HCT116 (cell line): ENCODE measurements at regions not wholly inside any gene's neighbourhood (a gene's known extent, or its start where the extent isn't known, plus 50 kb on each side); places are given as distances from the start of the nearest gene placed in this dataset.

Experiments used
- CEBPB ChIP-seq: IDR thresholded peaks from 2 replicates; pipeline ENCODE4 v1.6.1; 2012; ENCODE audit warnings: low read depth
- CTCF ChIP-seq, 3 experiments: fragments of 200-600 bp in 1 of 3; sonication (generic) in 1 of 3; IDR thresholded peaks in 2 of 3; conservative IDR thresholded peaks in 1 of 3; 2 replicates each; pipeline ENCODE4 v1.5.1; 2012 to 2017; ENCODE audit warnings: low read depth in 2 of 3, low read length in 2 of 3, antibody characterized with exemption in 1 of 3, borderline replicate concordance in 1 of 3, control low read depth in 1 of 3, mild to moderate bottlenecking in 1 of 3, mixed read lengths in 1 of 3, mixed run types in 1 of 3, moderate library complexity in 1 of 3; ENCODE audit not compliant: insufficient read depth in 1 of 3
- EZH2 ChIP-seq: fragments of 200-600 bp; sonication (generic); IDR thresholded peaks from 2 replicates; pipeline ENCODE4 v1.6.1; 2017; ENCODE audit warnings: antibody characterized with exemption, mixed run types
- POLR2AphosphoS5 ChIP-seq: IDR thresholded peaks from 2 replicates; pipeline ENCODE4 v1.6.1; 2011; ENCODE audit warnings: mild to moderate bottlenecking, low read depth, low read length, moderate library complexity
- REST ChIP-seq: IDR thresholded peaks from 2 replicates; pipeline ENCODE4 v1.6.1; 2012; ENCODE audit warnings: low read depth
- ZFX ChIP-seq: fragments of 450-650 bp; IDR thresholded peaks from 2 replicates; pipeline ENCODE4 v1.6.1; 2017
- ZNF274 ChIP-seq: fragments of 200-500 bp; sonication (Bioruptor generic); IDR thresholded peaks from 2 replicates; pipeline ENCODE4 v1.6.1; 2014; ENCODE audit warnings: mild to moderate bottlenecking, low read depth, low read length, inconsistent platforms

DNA sequence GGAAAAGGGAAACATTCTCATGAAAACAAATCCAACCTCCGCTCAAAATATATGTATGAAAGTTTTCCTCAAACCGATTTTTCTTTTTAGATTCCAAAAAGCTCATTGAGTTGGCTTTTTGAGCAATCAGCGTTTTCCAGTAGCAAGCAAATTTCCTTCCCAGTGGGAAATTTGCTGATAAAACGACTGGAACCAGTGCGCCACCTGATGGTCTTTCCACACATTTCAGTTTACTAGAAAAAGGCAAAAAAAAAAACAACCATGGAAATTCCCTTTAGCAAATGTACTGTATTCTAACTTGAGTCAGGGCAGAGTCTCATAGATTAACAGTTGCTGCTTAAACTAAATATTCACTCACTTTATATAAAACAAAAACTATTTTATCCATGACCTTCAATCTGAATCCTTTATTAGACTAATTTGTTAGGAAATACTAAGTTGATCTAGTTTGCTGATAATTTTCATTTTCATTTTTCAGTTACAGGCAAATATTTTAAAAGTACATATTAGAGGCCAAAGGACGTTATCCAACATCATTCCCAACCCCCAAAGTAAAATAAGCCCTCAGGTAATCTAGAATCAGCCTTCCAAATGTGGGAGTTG is 271.5 kb downstream of the FOXA2 start:
- peak; percentile 21 to 73 (median 64); a peak in 5 of 6 replicates for TF ChIP-seq CTCF (IDR thresholded peaks at IDR 0.05 in 2 of 3, conservative IDR thresholded peaks at IDR 0.05 in 1 of 3; ENCODE audit: borderline replicate concordance in 1 of 3, insufficient read depth in 1 of 3, low read depth in 2 of 3, low read length in 2 of 3)
- TF ChIP-seq POLR2AphosphoS5 = no peak
- no peak for TF ChIP-seq REST
- TF ChIP-seq EZH2 = no peak
- TF ChIP-seq CEBPB = no peak
- TF ChIP-seq ZFX = no peak
- TF ChIP-seq ZNF274 = no peak
